GM19438 (cell line): ENCODE measurements at regions not wholly inside any gene's neighbourhood (a gene's known extent, or its start where the extent isn't known, plus 50 kb on each side); places are given as distances from the start of the nearest gene placed in this dataset.

Experiments
- ATAC-seq: cut with Tn5 transposase; IDR thresholded peaks from one replicate; pipeline ENCODE4 v1.9.1; 2021; ENCODE audit warnings: low read depth; ENCODE audit not compliant: unreplicated experiment

- ATAC-seq: no peak
Observed at GRCh38 chr3:182050932-182051331, 339.2 kb downstream of the SOX2 start.

- ATAC-seq: no peak
Observed at GRCh38 chr3:182052332-182052731, 340.6 kb downstream of the SOX2 start.

- no peak for ATAC-seq
Observed at GRCh38 chr3:182052757-182053156, 341.0 kb downstream of the SOX2 start.

GRCh38 chr3:182058488-182058887, 346.8 kb downstream of the SOX2 start:
- ATAC-seq: no peak

GRCh38 chr3:182063742-182064141, 352.0 kb downstream of the SOX2 start:
- no peak for ATAC-seq

- ATAC-seq: no peak
Observed at GRCh38 chr3:182067423-182067822, 355.7 kb downstream of the SOX2 start.

- no peak for ATAC-seq
Observed at GRCh38 chr3:182078316-182078715, 366.6 kb downstream of the SOX2 start.

- ATAC-seq: no peak
Observed at GRCh38 chr3:182078929-182079328, 367.2 kb downstream of the SOX2 start.

GRCh38 chr3:182081096-182081495, 369.4 kb downstream of the SOX2 start:
- ATAC-seq: no peak

- no peak for ATAC-seq
Observed at GRCh38 chr3:182083112-182083511, 371.4 kb downstream of the SOX2 start.

GRCh38 chr3:182092662-182093262, 381.0 kb downstream of the SOX2 start:
- peak; percentile 92 for ATAC-seq

- no peak for ATAC-seq
Observed at GRCh38 chr3:182094321-182094720, 382.6 kb downstream of the SOX2 start.

GRCh38 chr3:182104881-182105280, 393.2 kb downstream of the SOX2 start:
- ATAC-seq: no peak

GRCh38 chr3:182105875-182106274, 394.1 kb downstream of the SOX2 start:
- ATAC-seq: no peak

GRCh38 chr3:182108371-182108770, 396.6 kb downstream of the SOX2 start:
- no peak for ATAC-seq

GRCh38 chr3:182111967-182112366, 400.2 kb downstream of the SOX2 start:
- no peak for ATAC-seq

- no peak for ATAC-seq
Observed at GRCh38 chr3:182115328-182116015, 403.7 kb downstream of the SOX2 start.

- no peak for ATAC-seq
Observed at GRCh38 chr3:182116386-182116785, 404.7 kb downstream of the SOX2 start.

GRCh38 chr3:182117131-182117530, 405.4 kb downstream of the SOX2 start:
- ATAC-seq: no peak

GRCh38 chr3:182117583-182117982, 405.9 kb downstream of the SOX2 start:
- no peak for ATAC-seq

GRCh38 chr3:182118066-182118465, 406.3 kb downstream of the SOX2 start:
- no peak for ATAC-seq

- no peak for ATAC-seq
Observed at GRCh38 chr3:182121401-182121800, 409.7 kb downstream of the SOX2 start.
